Vagina (tissue), 2 donors: ENCODE measurements at regions not wholly inside any gene's neighbourhood (a gene's known extent, or its start where the extent isn't known, plus 50 kb on each side); places are given as distances from the start of the nearest gene placed in this dataset.

Experiments
- DNase-seq, 2 donors: peaks; one replicate each; pipeline ENCODE4 v3.0.0-alpha.2; 2017; ENCODE audit errors: extremely low spot score in 2 of 2
- H3K27ac ChIP-seq: fragments of 200-600 bp; sonication (generic); one replicate; pipeline ENCODE4 v1.5.1; 2019
- H3K27me3 ChIP-seq: fragments of 200-600 bp; sonication (generic); one replicate; pipeline ENCODE4 v1.5.1; 2019
- H3K36me3 ChIP-seq, 2 donors: fragments of 200-600 bp; sonication (generic); one replicate each; pipeline ENCODE4 v1.5.1; 2017 to 2019
- H3K4me1 ChIP-seq: fragments of 200-600 bp; sonication (generic); one replicate; pipeline ENCODE4 v1.5.1; 2019
- H3K4me3 ChIP-seq, 2 donors: fragments of 200-600 bp; sonication (generic); 1 replicate in 1 of 2; 2 replicates in 1 of 2; pipeline ENCODE4 v1.5.1; 2016 to 2019
- H3K9me3 ChIP-seq: fragments of 200-600 bp; sonication (generic); one replicate; pipeline ENCODE4 v1.5.1; 2019
- POLR2A ChIP-seq, 2 donors: fragments of 450-650 bp; IDR thresholded peaks; one replicate each; pipeline ENCODE4 v1.6.1; 2017; ENCODE audit warnings: antibody characterized with exemption in 2 of 2, mild to moderate bottlenecking in 2 of 2, moderate library complexity in 2 of 2
- POLR2AphosphoS5 ChIP-seq, 2 donors: sonication (generic); formaldehyde crosslinking; IDR thresholded peaks; one replicate each; pipeline ENCODE4 v1.9.0; 2017; ENCODE audit warnings: antibody characterized with exemption in 2 of 2, mild to moderate bottlenecking in 2 of 2, low read depth in 1 of 2; ENCODE audit not compliant: insufficient read depth in 1 of 2
- intact Hi-C: fragments of 100-400 bp; cut with DNase I; formaldehyde crosslinking; loops from one replicate; pipeline ENCODE4 v1.15.1; 2023
- TF ChIP-seq, protein P1 (sequence below), 3 experiments: fragments of 450-650 bp in 2 of 3; fragments of 200-600 bp in 1 of 3; sonication (generic) in 1 of 3; IDR thresholded peaks; one replicate each; pipeline ENCODE4 v1.5.1; 2017 to 2019; ENCODE audit warnings: antibody characterized with exemption in 3 of 3, mild to moderate bottlenecking in 2 of 3, moderate library complexity in 2 of 3

DNA sequence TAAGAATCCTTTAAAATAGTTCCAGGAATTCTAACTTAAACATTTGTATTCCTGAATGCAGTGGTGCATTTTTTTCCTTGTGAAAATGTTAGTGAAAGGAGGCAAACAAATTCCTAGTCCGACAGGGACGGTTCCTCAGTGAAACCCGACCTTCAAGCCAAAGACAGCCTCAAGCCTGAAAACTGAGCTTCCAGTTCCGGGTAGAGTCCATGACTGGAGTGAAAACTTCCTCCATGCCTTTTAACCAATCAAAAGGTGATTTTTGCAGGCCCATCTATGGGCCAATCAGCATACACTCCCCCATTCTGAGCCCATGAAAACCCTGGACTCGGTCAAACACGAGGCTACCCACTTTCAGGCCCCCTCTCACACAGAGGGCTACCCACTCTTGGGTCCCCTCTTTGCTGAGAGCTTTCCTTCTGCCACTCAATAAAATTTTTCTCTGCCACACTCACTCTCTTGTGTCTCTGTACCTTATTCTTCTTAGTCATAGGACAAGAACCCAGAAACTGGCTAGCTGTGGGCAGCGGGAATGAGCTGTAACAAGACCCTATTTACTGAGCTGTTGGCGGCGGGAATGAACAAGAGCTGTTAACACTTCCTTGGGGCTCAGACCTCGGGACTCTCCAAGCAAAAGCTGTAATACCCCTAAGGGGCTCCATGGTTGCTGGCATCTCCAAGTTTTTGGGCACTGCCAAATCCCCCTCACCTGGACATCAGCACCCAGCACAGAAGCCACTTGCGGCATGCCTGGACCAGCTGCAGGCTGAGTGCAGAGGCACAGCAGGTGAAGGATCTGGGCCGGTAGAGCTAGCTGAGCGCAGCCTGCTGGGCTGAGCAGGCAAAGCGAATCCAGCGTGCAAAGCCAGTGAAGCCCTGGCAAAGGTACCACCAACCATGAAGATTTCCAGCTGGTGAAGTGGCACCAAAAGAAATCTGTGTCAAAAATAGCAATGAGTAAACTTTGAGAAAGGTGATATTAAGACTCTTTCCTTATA, 598.8 kb downstream of the MCTP2 start:
- DNase-seq: no peak
- no peaks in the 10 kb centered on the region for H3K9me3 ChIP-seq
- intact Hi-C loops: no loop called here
- TF ChIP-seq, protein P1, sequence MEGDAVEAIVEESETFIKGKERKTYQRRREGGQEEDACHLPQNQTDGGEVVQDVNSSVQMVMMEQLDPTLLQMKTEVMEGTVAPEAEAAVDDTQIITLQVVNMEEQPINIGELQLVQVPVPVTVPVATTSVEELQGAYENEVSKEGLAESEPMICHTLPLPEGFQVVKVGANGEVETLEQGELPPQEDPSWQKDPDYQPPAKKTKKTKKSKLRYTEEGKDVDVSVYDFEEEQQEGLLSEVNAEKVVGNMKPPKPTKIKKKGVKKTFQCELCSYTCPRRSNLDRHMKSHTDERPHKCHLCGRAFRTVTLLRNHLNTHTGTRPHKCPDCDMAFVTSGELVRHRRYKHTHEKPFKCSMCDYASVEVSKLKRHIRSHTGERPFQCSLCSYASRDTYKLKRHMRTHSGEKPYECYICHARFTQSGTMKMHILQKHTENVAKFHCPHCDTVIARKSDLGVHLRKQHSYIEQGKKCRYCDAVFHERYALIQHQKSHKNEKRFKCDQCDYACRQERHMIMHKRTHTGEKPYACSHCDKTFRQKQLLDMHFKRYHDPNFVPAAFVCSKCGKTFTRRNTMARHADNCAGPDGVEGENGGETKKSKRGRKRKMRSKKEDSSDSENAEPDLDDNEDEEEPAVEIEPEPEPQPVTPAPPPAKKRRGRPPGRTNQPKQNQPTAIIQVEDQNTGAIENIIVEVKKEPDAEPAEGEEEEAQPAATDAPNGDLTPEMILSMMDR (IDR thresholded peaks at IDR 0.05): no peak
- TF ChIP-seq POLR2AphosphoS5 (IDR thresholded peaks at IDR 0.05; ENCODE audit: insufficient read depth in 1 of 2, low read depth in 1 of 2): no peak
- no peak overlapping the region for H3K27ac ChIP-seq
- H3K36me3 ChIP-seq: no peaks in the 10 kb centered on the region
- no peaks in the 10 kb centered on the region for H3K4me1 ChIP-seq
- no peaks in the 10 kb centered on the region for H3K27me3 ChIP-seq
- no peak overlapping the region for H3K4me3 ChIP-seq

DNA sequence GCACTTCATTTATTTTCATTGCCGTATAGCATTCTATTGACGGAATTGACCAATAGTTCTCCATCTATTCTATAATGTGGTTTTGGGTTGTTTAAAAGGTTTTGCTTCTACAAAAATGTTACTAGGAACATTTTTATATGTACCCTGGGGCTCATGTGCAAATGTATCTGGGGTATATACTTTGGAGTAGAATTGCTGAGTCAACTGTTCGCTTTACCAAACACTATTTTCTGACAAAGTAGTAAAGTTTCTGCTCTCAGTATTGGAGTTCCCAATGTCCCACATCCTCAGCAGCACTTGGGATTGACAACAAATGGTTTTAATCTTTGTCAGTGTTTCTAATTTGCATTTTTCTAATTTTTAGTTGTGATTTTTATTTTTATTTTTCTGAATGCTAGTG, 602.6 kb downstream of the MCTP2 start:
- no peak overlapping the region for H3K4me3 ChIP-seq
- TF ChIP-seq POLR2A (IDR thresholded peaks at IDR 0.05): no peak
- TF ChIP-seq, protein P1 (IDR thresholded peaks at IDR 0.05): no peak
- no peaks in the 10 kb centered on the region for H3K9me3 ChIP-seq
- H3K27ac ChIP-seq: no peak overlapping the region
- H3K4me1 ChIP-seq: no peaks in the 10 kb centered on the region
- H3K36me3 ChIP-seq: no peaks in the 10 kb centered on the region
- intact Hi-C loops: no loop called here
- H3K27me3 ChIP-seq: no peaks in the 10 kb centered on the region
- DNase-seq: no peak

GRCh38 chr15:94834494-94834893, 603.1 kb downstream of the MCTP2 start:
- intact Hi-C loops: no loop called here
- no peak overlapping the region for H3K27ac ChIP-seq
- DNase-seq: no peak
- no peak overlapping the region for H3K4me3 ChIP-seq
- H3K36me3 ChIP-seq: no peaks in the 10 kb centered on the region
- H3K9me3 ChIP-seq: no peaks in the 10 kb centered on the region
- TF ChIP-seq POLR2A (IDR thresholded peaks at IDR 0.05): no peak
- TF ChIP-seq, protein P1 (IDR thresholded peaks at IDR 0.05): no peak
- TF ChIP-seq POLR2AphosphoS5 (IDR thresholded peaks at IDR 0.05; ENCODE audit: insufficient read depth in 1 of 2, low read depth in 1 of 2): no peak
- no peaks in the 10 kb centered on the region for H3K4me1 ChIP-seq
- H3K27me3 ChIP-seq: no peaks in the 10 kb centered on the region

DNA sequence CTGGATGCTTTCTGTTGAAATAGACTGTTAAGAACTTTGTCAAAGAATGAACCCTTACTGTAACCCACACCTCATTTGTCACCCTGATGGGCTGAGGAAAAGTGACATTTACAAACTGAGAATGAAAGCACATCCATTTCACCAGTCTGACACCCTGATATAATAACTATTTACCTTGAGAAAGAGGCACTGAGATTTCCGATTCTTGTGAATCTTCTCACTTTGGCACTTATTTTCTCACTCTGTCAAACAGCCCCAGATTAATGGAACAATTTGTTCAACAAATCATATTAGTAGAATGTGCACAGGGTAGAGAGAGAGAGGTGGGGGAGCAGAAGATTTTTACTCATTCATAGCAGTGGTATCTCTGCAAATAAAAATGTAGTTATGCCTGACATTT, 606.9 kb downstream of the MCTP2 start:
- Histone ChIP-seq H3K27ac (no peak overlapping the region), H3K9me3 (no peaks in the 10 kb centered on the region), H3K27me3 (no peaks in the 10 kb centered on the region), H3K36me3 (no peaks in the 10 kb centered on the region), H3K4me3 (no peak overlapping the region), H3K4me1 (no peaks in the 10 kb centered on the region)
- DNase-seq: no peak
- intact Hi-C loops: no loop called here
- TF ChIP-seq POLR2A (IDR thresholded peaks at IDR 0.05) (no peak), POLR2AphosphoS5 (IDR thresholded peaks at IDR 0.05; ENCODE audit: insufficient read depth in 1 of 2, low read depth in 1 of 2) (no peak)
- TF ChIP-seq, protein P1 (IDR thresholded peaks at IDR 0.05): no peak
